Memory B cell (primary cell): ENCODE measurements at regions not wholly inside any gene's neighbourhood (a gene's known extent, or its start where the extent isn't known, plus 50 kb on each side); places are given as distances from the start of the nearest gene placed in this dataset.
"Not testable (repeated sequence)": the region's sequence is repeated elsewhere in the genome, so short reads cannot be mapped to it uniquely, and the experiment has no call there.

Experiments
- ATAC-seq: fragments of 150-1000 bp; cut with Tn5 transposase; 2 replicates; pipeline ENCODE4 v1.10.0; 2021; ENCODE audit warnings: low read depth, mild to moderate bottlenecking, moderate library complexity
- DNase-seq, 2 donors: peaks; one replicate each; pipeline ENCODE4 v3.0.0; 2022; ENCODE audit warnings: low spot score in 2 of 2
- H3K27ac Mint-ChIP-seq: one replicate; pipeline ENCODE4 v1.8.0; 2022; ENCODE audit warnings: mild to moderate bottlenecking, moderate library complexity, mixed read lengths
- H3K27me3 Mint-ChIP-seq: one replicate; pipeline ENCODE4 v1.8.0; 2022; ENCODE audit warnings: mixed read lengths
- H3K36me3 Mint-ChIP-seq: one replicate; pipeline ENCODE4 v1.8.0; 2022; ENCODE audit warnings: mild to moderate bottlenecking, mixed read lengths
- H3K4me1 Mint-ChIP-seq: one replicate; pipeline ENCODE4 v1.8.0; 2022; ENCODE audit warnings: mixed read lengths
- H3K4me3 Mint-ChIP-seq: one replicate; pipeline ENCODE4 v1.8.0; 2022; ENCODE audit warnings: mild to moderate bottlenecking, moderate library complexity, mixed read lengths
- H3K9me3 Mint-ChIP-seq: one replicate; pipeline ENCODE4 v1.8.0; 2022; ENCODE audit warnings: mixed read lengths

DNA sequence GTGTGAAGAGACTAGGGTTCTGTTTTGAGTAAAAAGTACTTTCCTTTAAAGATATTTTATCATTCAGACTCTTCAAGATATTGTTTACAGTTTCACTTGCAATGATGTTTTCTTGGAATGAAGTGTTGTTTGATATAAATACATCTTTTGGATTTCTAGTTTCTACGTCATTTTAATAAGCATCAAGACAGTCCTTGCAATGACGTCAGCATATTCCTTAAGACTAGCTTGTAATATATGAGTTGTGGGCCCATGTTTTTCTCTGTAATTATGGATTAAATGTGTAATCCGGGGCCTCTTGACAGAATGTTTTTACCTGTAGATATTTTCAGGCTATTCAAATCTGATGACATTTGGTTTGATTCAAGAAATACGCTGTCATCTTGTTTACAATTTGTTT is 66.1 kb downstream of the RBMX2 start:
- Mint-ChIP-seq H3K4me1 (no peaks in the 10 kb centered on the region), H3K4me3 (no peak overlapping the region), H3K27me3 (peaks cover 2% of the 10 kb centered on the region), H3K9me3 (no peaks in the 10 kb centered on the region), H3K27ac (no peak overlapping the region), H3K36me3 (no peaks in the 10 kb centered on the region)
- ATAC-seq = no peak
- DNase-seq = no peak

DNA sequence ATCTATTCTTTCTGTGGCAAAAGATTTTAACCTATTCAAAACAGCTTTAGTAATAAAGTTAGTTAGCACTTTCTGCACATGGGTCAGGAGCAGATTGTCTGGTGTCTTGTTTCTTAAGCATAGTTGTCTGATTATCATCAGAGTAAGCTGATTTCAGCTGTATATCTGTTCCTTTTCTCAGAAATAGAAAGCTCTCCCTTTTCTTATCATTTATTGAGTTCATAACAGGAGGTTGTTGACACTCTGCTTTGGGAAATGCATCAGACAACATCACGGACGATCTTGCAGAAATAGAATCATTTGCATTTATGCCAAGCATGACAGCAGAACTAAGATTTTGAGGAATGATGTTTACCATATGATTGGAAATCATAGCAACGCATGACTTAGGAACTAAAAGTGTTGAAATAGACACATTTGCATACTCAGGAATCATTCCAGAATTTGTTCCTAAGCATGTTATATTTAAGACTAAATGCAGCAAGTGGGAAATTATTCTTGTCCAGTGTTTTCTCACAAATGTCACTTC is 66.7 kb downstream of the RBMX2 start:
- ATAC-seq (no peak), DNase-seq (no peak)
- Mint-ChIP-seq H3K27ac (no peak overlapping the region), H3K4me3 (no peak overlapping the region), H3K27me3 (peaks cover 2% of the 10 kb centered on the region), H3K9me3 (no peaks in the 10 kb centered on the region), H3K36me3 (no peaks in the 10 kb centered on the region), H3K4me1 (no peaks in the 10 kb centered on the region)

DNA sequence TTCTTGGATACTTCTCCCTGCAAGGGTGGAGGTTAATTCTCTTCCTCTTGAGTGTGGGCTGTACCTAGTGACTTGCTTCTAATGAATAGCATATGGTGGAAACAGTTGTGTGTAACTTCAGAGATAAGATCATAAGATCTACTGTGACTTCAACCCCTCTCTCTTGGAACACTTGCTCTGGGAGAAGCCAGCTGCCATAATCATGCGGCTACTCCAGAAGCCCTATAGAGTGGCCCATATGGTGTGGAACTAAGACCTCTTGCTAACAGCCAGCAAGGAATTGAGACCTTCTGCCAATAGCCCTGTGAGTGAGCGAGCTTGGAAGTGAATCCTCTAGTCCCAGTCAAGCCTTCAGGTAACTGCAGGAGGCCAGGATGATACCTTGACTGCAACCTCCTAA is 81.1 kb downstream of the RBMX2 start:
- no peak overlapping the region for H3K27ac Mint-ChIP-seq
- H3K9me3 Mint-ChIP-seq = no peaks in the 10 kb centered on the region
- H3K4me1 Mint-ChIP-seq = no peaks in the 10 kb centered on the region
- H3K27me3 Mint-ChIP-seq = peaks cover 6% of the 10 kb centered on the region
- DNase-seq = no peak
- no peak for ATAC-seq
- H3K36me3 Mint-ChIP-seq = no peaks in the 10 kb centered on the region
- H3K4me3 Mint-ChIP-seq = no peak overlapping the region

DNA sequence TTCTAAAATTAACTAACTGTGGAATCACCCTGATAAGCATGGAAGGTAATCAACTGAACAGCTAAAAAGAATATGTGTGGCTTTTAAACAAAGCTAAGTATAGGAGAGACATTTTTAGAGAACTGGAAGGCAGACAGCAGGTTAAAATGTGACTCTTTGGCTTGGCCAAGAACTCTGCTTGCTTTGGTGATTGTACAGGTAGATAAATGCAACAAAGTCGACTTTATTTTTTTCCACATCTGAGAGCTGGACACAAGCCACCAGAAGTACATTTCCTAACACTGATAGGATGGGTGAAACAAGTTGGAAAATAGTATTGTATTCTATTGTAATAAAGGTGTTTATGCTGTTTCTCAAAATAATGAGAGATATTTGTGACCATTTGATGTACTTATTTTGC is 84.1 kb downstream of the RBMX2 start:
- ATAC-seq (no peak), DNase-seq (no peak)
- Mint-ChIP-seq H3K36me3 (no peaks in the 10 kb centered on the region), H3K27me3 (peaks cover 6% of the 10 kb centered on the region), H3K4me1 (no peaks in the 10 kb centered on the region), H3K4me3 (no peak overlapping the region), H3K27ac (no peak overlapping the region), H3K9me3 (no peaks in the 10 kb centered on the region)

DNA sequence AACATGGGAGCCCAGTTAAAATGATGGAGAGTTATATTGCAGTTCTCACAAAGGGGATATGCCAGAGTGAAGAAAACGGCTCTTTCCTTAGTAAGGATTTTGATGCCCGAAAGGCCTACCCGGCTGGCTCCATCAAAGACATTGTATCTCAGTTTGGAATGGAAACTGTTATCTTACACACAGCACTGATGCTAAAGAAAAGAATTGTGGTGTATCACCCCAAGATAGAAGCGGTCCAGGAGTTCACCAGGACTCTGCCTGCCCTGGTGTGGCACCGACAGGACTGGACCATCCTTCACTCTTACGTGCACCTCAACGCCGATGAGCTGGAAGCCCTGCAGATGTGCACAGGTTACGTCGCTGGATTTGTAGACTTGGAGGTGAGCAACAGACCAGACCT is 93.7 kb downstream of the RBMX2 start:
- not testable (repeated sequence) for H3K36me3 Mint-ChIP-seq, DNase-seq, H3K4me1 Mint-ChIP-seq, ATAC-seq, H3K27ac Mint-ChIP-seq, H3K9me3 Mint-ChIP-seq, H3K4me3 Mint-ChIP-seq, H3K27me3 Mint-ChIP-seq

DNA sequence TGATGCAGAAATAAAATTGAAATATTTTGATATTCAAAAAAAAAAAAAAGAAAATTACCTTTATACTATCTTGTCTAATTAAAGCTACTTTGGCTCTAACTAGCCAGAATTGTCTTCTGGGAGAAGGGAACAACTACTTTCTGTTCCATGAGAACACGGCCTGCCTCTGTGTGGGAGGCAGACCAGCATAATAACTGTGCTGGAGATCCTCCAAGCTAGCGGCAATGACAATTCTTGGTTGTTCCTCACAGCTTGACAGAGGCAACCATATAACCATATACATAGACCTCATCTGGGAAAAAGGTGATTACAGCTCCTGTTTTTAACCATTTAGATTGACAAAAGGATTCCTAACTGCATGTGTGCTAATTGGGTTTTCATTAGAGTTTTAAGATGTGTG is 95.7 kb downstream of the RBMX2 start:
- ATAC-seq = no peak
- Mint-ChIP-seq H3K9me3 (no peaks in the 10 kb centered on the region), H3K27me3 (no peaks in the 10 kb centered on the region), H3K27ac (no peak overlapping the region), H3K4me3 (no peak overlapping the region), H3K36me3 (no peaks in the 10 kb centered on the region), H3K4me1 (no peaks in the 10 kb centered on the region)
- no peak for DNase-seq

DNA sequence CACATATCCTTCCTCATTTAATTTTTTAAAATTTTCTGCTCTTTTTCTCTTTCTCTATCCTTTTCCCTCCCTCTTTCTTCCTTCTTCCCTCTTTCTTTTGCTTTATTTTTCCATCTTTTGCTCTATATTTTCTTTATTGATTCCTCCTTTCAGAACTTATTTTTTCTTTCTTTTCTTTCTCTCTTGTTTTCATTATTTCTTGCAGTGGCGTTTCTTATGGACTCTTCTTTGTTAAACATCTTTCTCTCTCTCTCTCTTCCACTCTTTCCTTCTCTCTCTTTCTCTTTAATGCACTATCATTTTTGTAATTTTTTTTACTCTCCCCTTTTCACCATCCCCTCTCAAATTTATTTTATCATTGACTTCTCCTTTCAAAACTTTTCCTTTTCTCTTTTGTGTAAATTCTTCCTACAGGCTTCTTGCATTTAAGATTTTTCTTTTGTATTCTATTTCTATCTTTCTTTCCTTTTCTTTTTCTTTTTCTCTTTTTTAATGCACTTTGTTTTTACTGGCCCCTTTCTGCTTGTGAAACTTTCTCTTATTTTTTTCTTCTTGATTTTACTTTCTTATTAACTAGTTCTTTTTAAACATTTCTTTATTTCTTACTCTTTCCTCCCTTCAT is 97.0 kb downstream of the RBMX2 start:
- Mint-ChIP-seq H3K27ac (no peak overlapping the region), H3K4me3 (no peak overlapping the region), H3K36me3 (no peaks in the 10 kb centered on the region), H3K9me3 (no peaks in the 10 kb centered on the region), H3K27me3 (peaks cover 2% of the 10 kb centered on the region), H3K4me1 (no peaks in the 10 kb centered on the region)
- DNase-seq (no peak), ATAC-seq (no peak)

DNA sequence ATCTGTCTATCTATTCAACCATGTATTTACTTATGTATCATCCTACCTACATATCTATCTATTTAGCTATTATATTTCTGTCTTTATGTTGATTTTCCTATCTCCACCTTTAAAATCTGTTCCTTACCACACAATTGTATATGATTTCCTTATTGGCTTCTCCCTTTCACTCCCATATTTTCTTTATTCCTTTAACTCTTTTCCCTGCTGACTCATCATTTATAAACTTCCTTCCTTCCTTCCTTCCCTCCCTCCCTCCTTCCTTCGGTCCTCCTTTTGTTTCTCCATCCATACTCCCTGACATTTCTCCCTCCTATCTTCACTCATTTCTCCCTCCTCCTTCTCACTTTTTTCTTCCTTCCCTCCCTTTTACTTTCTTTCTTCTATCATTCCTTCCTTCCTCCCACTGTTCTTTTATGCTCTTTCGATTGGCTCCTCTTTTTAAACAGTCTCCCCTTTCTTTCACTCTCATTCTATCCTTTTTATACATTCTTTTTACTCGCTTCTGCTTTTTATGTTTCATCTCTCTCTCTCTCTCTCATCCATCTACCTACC is 100.3 kb downstream of the RBMX2 start:
- no peak for ATAC-seq
- peaks cover 4% of the 10 kb centered on the region for H3K27me3 Mint-ChIP-seq
- peaks cover 3% of the 10 kb centered on the region for H3K9me3 Mint-ChIP-seq
- DNase-seq = no peak
- no peak overlapping the region for H3K4me3 Mint-ChIP-seq
- no peak overlapping the region for H3K27ac Mint-ChIP-seq
- H3K36me3 Mint-ChIP-seq = no peaks in the 10 kb centered on the region
- no peaks in the 10 kb centered on the region for H3K4me1 Mint-ChIP-seq

DNA sequence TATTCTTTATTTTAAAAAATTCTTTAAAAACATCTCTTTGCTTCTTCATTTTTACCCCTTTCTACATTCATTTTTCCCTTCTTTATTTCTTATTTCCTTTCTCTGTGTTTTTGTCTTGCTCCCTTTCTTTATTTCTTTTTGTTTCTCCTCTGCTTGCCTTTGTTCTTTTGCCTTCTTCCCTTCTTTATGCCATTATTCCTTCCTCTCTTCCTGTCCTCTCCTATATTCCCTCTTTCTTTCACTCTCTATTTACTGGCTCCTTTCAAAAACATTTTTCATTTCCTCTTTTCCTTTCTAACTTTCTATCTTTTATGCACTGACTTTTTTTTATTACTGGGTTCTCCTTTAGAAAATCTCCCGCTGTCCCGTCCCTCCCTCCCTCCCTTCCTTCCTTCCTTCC is 102.2 kb downstream of the RBMX2 start:
- no peak for ATAC-seq
- Mint-ChIP-seq H3K4me1 (no peaks in the 10 kb centered on the region), H3K27ac (no peak overlapping the region)

DNA sequence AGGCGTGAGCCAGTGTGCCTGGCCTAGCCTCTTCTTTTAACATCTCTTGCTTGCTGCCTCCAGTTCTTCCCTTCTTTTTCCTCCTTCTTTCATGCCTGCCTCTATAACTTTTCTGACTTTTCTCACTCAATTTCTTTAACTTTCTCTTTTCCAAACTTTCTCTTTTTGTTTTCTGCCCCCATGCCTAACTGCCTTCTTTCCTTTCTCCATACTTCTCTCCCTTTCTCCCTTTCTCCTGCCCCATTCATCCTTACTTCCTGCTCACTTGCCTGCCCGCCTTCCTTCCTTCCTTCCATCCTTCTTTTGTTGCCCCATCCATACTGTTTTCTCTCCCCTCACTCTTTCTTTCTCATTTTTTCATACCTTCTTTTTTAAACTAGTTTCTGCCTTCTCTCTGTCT is 105.2 kb downstream of the RBMX2 start:
- Mint-ChIP-seq H3K27ac (no peak overlapping the region), H3K9me3 (peaks cover 3% of the 10 kb centered on the region), H3K27me3 (peaks cover 7% of the 10 kb centered on the region), H3K4me3 (no peak overlapping the region), H3K36me3 (no peaks in the 10 kb centered on the region), H3K4me1 (no peaks in the 10 kb centered on the region)
- no peak for ATAC-seq
- no peak for DNase-seq

More for the DNA sequence above, 102.2 kb downstream of the RBMX2 start:
- H3K27me3 Mint-ChIP-seq = peaks cover 4% of the 10 kb centered on the region
- H3K4me3 Mint-ChIP-seq = no peak overlapping the region
- H3K9me3 Mint-ChIP-seq = peaks cover 3% of the 10 kb centered on the region
- no peak for DNase-seq
- no peaks in the 10 kb centered on the region for H3K36me3 Mint-ChIP-seq

DNA sequence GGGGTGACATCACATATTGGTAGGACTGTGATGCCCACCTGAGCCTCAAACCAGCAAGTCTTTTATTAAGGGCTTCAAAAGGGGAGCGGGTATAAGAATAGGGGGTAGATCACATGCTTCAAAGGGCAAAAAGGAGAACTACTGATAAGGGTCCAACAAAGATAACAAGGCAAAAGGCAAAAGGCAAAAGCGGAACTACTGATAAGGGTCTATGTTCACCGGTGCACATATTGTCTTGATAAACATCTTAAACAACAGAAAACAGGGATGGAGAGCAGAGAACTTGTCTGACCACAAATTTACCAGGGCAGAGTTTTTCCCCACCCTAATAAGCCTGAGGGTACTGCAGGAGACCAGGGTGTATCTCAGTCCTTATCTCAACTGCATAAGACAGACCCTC is 110.7 kb downstream of the RBMX2 start:
- not testable (repeated sequence) for H3K4me1 Mint-ChIP-seq, H3K4me3 Mint-ChIP-seq, H3K27ac Mint-ChIP-seq, H3K9me3 Mint-ChIP-seq, DNase-seq, H3K36me3 Mint-ChIP-seq, H3K27me3 Mint-ChIP-seq, ATAC-seq

DNA sequence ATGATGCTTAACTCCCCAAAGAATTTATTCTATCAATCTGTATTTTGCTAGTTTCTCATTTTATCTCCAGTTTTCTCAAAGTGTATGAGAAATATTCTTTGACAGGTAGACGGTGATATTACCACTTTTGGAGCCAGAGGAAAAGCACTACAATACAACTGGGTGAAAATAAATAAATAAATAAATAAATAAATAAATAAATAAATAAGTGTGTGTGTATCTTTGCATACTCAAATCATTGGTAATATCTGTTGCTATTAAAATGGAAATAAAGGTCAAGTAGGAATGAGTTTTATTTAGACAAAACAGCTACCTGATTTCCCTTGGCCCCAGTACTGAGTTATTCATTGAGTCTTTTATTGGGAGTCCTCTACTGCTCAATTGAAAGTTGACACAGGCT is 114.3 kb downstream of the RBMX2 start:
- Mint-ChIP-seq H3K4me3 (no peak overlapping the region), H3K36me3 (no peaks in the 10 kb centered on the region), H3K27me3 (peaks cover 6% of the 10 kb centered on the region), H3K27ac (no peak overlapping the region), H3K4me1 (peaks cover 2% of the 10 kb centered on the region), H3K9me3 (peaks cover 3% of the 10 kb centered on the region)
- no peak for DNase-seq
- ATAC-seq = no peak

DNA sequence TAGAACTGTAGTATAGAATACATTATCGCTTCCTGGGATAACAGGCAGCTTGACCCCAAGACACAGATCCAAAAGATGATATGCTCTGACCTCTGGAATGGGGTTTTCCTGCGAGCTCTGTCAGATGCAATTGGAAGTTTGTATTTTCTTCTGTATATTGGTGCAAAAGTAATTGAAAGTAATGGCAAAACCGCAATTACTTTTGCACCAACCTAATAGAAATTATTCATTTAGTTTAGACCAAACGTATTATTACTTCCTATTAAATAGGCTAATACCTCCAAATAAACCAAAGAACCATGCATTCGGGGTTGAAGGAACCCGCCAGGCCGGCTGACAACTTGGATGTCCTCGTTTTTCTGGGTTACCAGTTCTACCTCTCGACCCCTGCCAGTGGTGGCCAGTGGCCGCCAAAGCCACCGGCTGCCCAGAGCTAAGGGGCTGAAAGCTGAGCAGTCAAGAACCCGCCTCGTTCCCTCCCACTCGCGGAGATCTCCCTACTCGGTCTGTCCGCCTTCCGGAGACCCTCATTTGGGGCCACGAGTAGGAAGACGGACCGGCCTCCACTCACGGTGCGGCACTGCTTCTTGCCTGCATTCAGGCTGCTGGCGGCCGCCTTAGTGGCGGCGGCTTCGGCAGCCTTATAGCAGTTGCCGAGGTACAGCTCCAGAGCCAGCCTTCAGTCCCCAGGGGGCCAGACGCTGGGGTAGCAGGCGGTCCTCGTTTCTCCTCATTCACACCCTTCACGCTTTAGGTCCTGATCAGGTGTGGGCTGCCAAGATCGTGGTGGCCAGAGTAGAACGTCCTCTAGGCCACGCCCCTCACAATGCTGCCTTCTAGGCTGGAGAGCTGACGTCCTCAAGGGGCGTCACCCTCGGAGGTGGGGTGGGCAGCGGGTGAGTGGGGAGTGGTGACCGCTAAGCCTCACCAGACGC is 121.9 kb downstream of the RBMX2 start:
- peak; percentile 35 for ATAC-seq
- Mint-ChIP-seq H3K27ac (no peak overlapping the region), H3K27me3 (peaks cover 3% of the 10 kb centered on the region), H3K36me3 (no peaks in the 10 kb centered on the region), H3K4me1 (peaks cover 7% of the 10 kb centered on the region), H3K4me3 (peak overlapping the region; percentile 64), H3K9me3 (no peaks in the 10 kb centered on the region)
- DNase-seq = no peak

DNA sequence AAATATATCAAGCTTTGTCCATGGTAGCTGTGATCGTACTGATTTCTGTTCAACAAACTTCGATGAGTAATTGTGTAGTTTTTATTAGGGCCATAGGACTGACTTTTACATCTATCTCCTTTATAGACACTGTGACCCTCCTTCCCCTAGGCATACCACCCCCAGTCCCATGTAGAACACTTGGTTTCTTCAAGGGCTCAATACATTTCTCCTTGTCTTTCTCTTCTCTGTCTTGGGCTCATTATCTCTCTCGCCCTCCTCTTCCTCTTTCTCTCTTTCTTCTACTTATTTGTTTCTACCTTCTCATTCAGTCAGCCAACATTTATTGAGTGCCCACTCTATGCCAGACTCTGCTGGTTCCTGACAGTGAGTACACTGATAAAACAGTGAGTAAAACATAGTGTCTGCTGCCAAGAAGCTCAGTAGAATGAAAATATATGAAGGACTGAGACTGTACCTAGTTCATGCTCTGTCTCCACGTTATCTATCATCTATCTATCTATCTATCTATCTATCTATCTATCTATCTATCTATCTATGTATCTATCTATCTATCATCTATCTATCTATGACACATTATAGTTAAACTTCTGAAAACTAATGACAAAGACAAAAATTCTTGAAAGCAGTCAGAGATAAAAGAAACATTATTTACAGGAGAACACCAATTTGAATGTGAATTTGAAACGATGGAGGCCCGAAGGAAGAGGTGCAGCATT is 122.8 kb downstream of the RBMX2 start:
- Mint-ChIP-seq H3K36me3 (no peaks in the 10 kb centered on the region), H3K27me3 (peaks cover 3% of the 10 kb centered on the region), H3K27ac (no peak overlapping the region), H3K4me3 (peak overlapping the region; percentile 64), H3K9me3 (no peaks in the 10 kb centered on the region), H3K4me1 (peaks cover 7% of the 10 kb centered on the region)
- no peak for DNase-seq
- no peak for ATAC-seq
